Skin of body (tissue), 1 donor: ENCODE measurements at regions not wholly inside any gene's neighbourhood (a gene's known extent, or its start where the extent isn't known, plus 50 kb on each side); places are given as distances from the start of the nearest gene placed in this dataset.
"Not testable (repeated sequence)": the region's sequence is repeated elsewhere in the genome, so short reads cannot be mapped to it uniquely, and the experiment has no call there.

ENCODE experiments used
- DNase-seq: peaks from one replicate; lab custom pipeline; 2025; lab: John Stamatoyannopoulos, UW

DNA sequence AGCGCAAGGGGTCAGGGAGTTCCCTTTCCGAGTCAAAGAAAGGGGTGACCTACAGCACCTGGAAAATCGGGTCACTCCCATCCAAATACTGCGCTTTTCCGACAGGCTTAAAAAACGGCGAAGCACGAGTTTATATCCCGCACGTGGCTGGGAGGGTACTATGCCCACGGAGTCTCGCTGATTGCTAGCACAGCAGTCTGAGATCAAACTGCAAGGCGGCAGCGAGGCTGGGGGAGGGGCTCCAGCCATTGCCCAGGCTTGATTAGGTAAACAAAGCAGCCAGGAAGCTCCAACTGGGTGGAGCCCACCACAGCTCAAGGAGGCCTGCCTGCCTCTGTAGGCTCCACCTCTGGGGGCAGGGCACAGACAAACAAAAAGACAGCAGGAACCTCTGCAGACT lies 735.1 kb downstream of the TTLL7 start:
- not testable (repeated sequence) for DNase-seq

GRCh38 chr1:83251687-83252086 lies 747.2 kb downstream of the TTLL7 start:
- DNase-seq, result not testable (repeated sequence)

GRCh38 chr1:83246780-83247179 lies 752.2 kb downstream of the TTLL7 start:
- DNase-seq, result not testable (repeated sequence)

DNA sequence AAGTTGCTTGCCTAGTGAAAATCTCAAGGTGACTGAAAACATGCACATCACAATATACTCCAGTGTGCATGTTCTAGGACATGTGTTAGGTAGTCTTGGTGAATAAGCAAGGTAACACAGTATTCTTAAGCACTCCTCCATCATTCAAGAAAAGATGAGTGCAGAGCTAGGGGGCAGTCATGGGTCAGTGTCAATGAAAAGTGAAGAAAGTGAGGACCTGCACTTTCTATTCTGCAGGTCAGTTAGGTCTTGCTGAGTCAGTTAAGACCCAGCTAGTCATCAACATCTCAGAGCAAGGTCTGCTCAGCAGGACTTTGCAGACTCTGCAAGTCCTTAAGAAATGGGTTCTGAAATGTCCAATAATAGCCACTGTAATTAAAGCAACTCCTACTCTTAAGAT lies 754.1 kb downstream of the TTLL7 start:
- not testable (repeated sequence) for DNase-seq

- DNase-seq, result not testable (repeated sequence)
These were observed 759.4 kb downstream of the TTLL7 start for GRCh38 chr1:83239568-83239967.

GRCh38 chr1:83238654-83239053 lies 760.3 kb downstream of the TTLL7 start:
- DNase-seq, result not testable (repeated sequence)

- DNase-seq, result not testable (repeated sequence)
These were observed 779.1 kb downstream of the TTLL7 start for GRCh38 chr1:83219788-83220187.

- DNase-seq, result not testable (repeated sequence)
These were observed 780.8 kb downstream of the TTLL7 start for GRCh38 chr1:83218036-83218716.

DNA sequence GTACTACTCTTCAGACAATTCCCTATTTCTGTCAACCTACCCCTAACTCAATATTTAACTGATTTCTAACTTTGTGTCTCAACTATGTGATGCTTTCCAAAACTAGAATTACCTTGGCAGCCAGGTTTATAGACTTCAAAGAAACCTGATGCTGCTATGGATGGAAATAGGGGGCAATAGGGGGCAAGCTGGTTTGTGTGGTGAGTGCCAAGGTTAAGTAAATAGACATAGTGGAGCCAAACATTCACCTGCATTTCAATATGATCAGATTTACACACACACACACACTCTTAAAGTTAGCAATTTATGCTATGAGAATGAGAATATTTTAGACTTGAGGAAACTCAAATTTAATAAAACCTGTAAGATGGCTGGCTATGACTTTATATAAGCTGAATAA lies 784.6 kb downstream of the TTLL7 start:
- DNase-seq, result not testable (repeated sequence)

GRCh38 chr1:83213648-83214047 lies 785.3 kb downstream of the TTLL7 start:
- DNase-seq, result not testable (repeated sequence)

DNA sequence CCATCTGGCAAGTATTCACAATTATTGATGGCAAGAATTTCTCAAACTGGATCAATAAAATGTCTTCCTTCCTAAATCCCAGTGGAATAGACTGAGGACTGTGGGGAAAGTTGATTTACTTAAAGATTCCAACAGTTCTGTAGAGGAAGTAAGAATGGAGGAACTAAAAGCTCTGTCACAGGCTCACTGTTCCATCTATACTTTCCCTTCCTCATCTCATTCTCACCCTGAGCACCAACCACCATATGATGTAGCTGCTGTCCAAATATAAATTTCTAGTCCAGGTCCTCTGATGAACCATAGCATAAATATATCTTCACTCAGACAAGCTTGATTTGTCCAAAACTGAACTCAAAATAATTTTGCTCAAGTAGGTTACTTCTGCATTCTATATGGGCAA lies 786.9 kb downstream of the TTLL7 start:
- DNase-seq, result not testable (repeated sequence)

DNA sequence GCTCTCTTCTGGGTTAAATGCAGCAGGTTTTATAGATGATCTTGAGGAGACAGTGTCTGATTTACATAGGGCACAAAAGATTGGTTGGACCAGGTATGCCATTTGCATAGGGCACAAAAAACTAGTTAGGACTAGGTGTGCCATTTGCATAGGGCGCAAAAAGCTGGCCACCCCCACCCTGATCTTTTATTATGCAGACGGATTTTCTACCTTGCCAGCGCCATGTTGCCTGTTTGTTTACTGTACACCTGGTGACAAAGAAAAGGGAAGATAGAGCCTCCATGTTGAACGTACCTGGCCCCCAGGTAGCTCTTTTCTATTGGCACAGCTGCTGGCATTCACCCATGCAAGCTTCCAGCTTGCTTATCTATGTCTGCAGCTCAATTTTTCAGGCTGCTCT lies 790.4 kb downstream of the TTLL7 start:
- DNase-seq, result not testable (repeated sequence)

GRCh38 chr1:83194610-83195009 lies 804.3 kb downstream of the TTLL7 start:
- not testable (repeated sequence) for DNase-seq

- not testable (repeated sequence) for DNase-seq
These were observed 816.8 kb downstream of the TTLL7 start for GRCh38 chr1:83182033-83182728.

- not testable (repeated sequence) for DNase-seq
These were observed 818.3 kb downstream of the TTLL7 start for GRCh38 chr1:83180621-83181020.

- not testable (repeated sequence) for DNase-seq
These were observed 831.3 kb downstream of the TTLL7 start for GRCh38 chr1:83167634-83168033.

- DNase-seq, result not testable (repeated sequence)
These were observed 835.0 kb downstream of the TTLL7 start for GRCh38 chr1:83163879-83164475.

DNA sequence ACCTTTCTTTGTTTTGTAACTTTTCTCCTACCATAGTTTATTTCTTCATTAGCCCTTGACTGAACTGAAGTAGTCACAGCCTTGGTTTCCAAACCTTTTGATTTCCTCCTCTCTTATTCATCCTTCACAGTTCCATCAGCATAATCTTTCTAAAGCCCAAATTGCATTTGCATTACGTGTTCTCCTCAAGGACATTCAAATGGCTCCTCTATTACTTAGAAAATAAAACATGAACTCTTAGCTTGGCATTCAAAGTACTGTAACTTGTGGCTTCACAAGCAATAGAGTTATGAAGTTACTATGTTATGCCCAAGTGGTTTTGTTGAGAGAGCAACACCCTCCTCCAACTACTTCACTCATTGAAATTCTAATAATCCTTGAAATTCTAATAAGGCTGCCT lies 840.0 kb downstream of the TTLL7 start:
- not testable (repeated sequence) for DNase-seq

DNA sequence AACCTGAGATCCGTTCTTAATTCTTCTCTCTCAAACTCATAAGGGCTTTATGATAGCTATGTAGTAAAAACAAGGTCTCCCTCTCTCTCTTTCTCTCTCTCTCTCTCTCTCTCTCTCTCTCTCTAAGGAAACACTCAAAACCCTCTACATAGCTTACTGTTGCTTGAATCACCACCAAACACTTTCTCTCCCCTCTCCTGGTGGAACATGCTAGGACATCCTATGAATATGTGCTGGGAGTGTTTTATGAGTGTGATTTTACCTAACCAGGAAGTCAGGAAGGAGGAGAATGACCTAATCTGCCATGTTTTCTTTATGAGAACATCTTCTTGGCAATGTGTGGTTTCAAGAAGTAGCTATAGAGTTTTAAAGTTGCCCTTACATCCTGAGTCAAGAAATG lies 844.6 kb downstream of the TTLL7 start:
- DNase-seq, result not testable (repeated sequence)

DNA sequence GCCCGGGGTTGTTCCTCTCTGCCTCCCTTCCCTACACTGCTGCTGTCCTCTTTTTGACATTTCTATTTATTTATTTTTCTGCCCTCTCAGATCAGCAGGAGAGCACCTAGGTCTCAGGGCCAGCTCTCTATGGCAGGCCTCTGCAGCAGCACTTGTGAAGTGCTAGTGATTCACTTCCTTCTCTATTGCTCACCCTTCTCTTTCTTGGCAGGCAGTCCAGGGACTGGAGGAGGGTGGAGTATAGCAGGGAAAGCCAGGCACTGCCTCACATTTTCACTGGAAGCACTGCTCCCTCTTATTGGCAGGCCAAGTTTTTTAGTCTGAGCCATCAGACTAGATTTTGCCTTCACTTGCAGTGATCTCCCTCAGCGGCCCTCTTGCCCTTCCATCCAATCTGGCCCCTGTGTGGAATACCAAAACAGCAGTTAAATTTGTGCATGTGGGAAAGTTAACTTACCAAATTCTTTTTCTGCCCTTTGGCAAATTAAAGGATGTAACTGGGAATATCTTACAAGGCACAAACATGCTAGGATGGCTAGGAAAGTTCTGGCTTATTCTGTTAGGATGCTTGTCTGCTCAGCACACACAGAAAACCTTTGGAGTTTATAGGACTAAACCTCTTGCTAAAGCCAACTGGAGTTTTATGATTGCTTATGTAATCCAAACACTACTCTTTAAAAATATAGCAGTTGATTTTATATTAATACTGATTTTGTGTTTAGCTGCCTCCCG lies 847.6 kb downstream of the TTLL7 start:
- not testable (repeated sequence) for DNase-seq

DNA sequence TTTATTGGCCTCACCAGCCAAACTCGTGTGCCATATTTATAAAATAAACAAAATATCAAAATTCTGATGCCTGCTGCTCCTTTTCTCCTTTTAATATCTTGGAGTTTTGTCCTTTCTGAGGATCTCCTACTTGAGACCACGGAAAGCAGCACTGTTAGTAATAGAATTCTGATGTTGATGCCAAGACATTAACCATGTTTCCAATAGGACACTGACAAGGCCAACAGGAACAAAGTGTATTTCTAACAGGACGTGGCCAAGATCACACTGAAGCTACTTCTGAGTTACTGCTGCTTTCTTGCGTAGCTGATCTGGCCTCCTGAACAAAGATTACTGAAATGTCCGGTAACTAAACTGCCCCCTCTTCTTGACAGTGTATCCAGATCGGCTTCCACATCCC lies 848.5 kb downstream of the TTLL7 start:
- not testable (repeated sequence) for DNase-seq

- not testable (repeated sequence) for DNase-seq
These were observed 853.1 kb downstream of the TTLL7 start for GRCh38 chr1:83145820-83146219.
